HepG2 (cell line): ENCODE measurements at regions not wholly inside any gene's neighbourhood (a gene's known extent, or its start where the extent isn't known, plus 50 kb on each side); places are given as distances from the start of the nearest gene placed in this dataset.
A peak's percentile ranks its signal among the peaks of the same experiment; 100 is the strongest.

Experiments used
- ATAC-seq: fragments of 200-7000 bp; cut with Tn5 transposase; 3 replicates; pipeline ENCODE4 v1.9.1; 2020; ENCODE audit warnings: mild to moderate bottlenecking, moderate library complexity
- BruUV-seq: library from RNA; stranded (reverse); fragments of 400-500 nt; replicated peaks from 2 replicates; lab custom pipeline; 2021; lab: Mats Ljungman, UMichigan
- CTCF ChIA-PET: fragments of 300-600 bp; formaldehyde crosslinking; extraction: SDS; loops from one replicate; lab custom pipeline; 2021; ENCODE audit warnings: low total read pairs, inconsistent platforms, low intra/inter-chr PET ratio; lab: Yijun Ruan, JAX
- POLR2A ChIA-PET: fragments of 350-600 bp; sonication (Branson Sonifier 250); formaldehyde crosslinking; loops from one replicate; lab custom pipeline; 2020; ENCODE audit warnings: antibody characterized with exemption, inconsistent platforms; lab: Yijun Ruan, JAX
- DNase-seq: peaks from one replicate; pipeline ENCODE4 v3.0.0-alpha.2; 2015; ENCODE audit warnings: low spot score
- FAIRE-seq: peaks from 3 replicates; lab custom pipeline; 2011; peaks lifted over from hg19 to GRCh38; lab: Jason Lieb, UNC
- H2AFZ ChIP-seq: one replicate; pipeline ENCODE4 v1.6.1; 2011; ENCODE audit warnings: low read length, inconsistent platforms
- H3K27ac ChIP-seq: fragments of 300-600 bp; 3 replicates; pipeline ENCODE4 v1.8.0; 2011; ENCODE audit warnings: mixed run types, mild to moderate bottlenecking, mixed read lengths, low read length, inconsistent platforms; ENCODE audit not compliant: insufficient read depth; ENCODE audit errors: extremely low read length
- H3K27me3 ChIP-seq, 2 experiments: fragments of 200-600 bp in 1 of 2; 2 replicates in 1 of 2; 3 replicates in 1 of 2; pipeline versions ENCODE4 v1.6.0 to v1.8.0; 2011; ENCODE audit warnings: low read length in 2 of 2, mild to moderate bottlenecking in 2 of 2, moderate library complexity in 2 of 2, inconsistent platforms in 1 of 2; ENCODE audit not compliant: insufficient read depth in 2 of 2, control insufficient read depth in 1 of 2
- H3K36me3 ChIP-seq, 2 experiments: fragments of 200-600 bp in 1 of 2; replicated peaks in 1 of 2; 2 replicates in 1 of 2; 3 replicates in 1 of 2; pipeline versions ENCODE4 v1.5.1 to v1.8.0; 2011; ENCODE audit warnings: low read length in 2 of 2, inconsistent platforms in 1 of 2; ENCODE audit not compliant: insufficient read depth in 2 of 2, control insufficient read depth in 1 of 2
- H3K4me1 ChIP-seq: 2 replicates; pipeline ENCODE4 v1.5.1; 2012; ENCODE audit warnings: low read length, inconsistent platforms; ENCODE audit not compliant: insufficient read depth
- H3K4me2 ChIP-seq: 2 replicates; pipeline ENCODE4 v1.6.0; 2011; ENCODE audit warnings: low read depth, low read length, inconsistent platforms
- H3K4me3 ChIP-seq, 3 experiments: fragments of 200-600 bp in 1 of 3; sonication (generic), shearing (Covaris generic) in 1 of 3; replicated peaks in 1 of 3; 2 replicates each; pipeline ENCODE4 v1.5.1; 2011 to 2016; ENCODE audit warnings: low read length in 3 of 3, inconsistent platforms in 2 of 3, low read depth in 2 of 3, mild to moderate bottlenecking in 2 of 3, control low read depth in 1 of 3, mixed read lengths in 1 of 3; ENCODE audit not compliant: insufficient read depth in 1 of 3
- H3K79me2 ChIP-seq: one replicate; pipeline ENCODE4 v1.6.1; 2011; ENCODE audit warnings: low read length, inconsistent platforms; ENCODE audit not compliant: insufficient read depth
- H3K9ac ChIP-seq: 2 replicates; pipeline ENCODE4 v1.6.0; 2011; ENCODE audit warnings: mild to moderate bottlenecking, low read depth, low read length, inconsistent platforms; ENCODE audit not compliant: insufficient read depth
- H3K9me3 ChIP-seq: 2 replicates; pipeline ENCODE4 v1.5.1; 2012; ENCODE audit warnings: mild to moderate bottlenecking, low read length
- H4K20me1 ChIP-seq: 2 replicates; pipeline ENCODE4 v1.6.0; 2011; ENCODE audit warnings: inconsistent platforms, mild to moderate bottlenecking, low read length, moderate library complexity; ENCODE audit not compliant: insufficient read depth
- ATF7 ChIP-seq, 2 experiments: fragments of 450-650 bp in 1 of 2; sonication (generic) in 1 of 2; formaldehyde crosslinking in 1 of 2; IDR thresholded peaks; 2 replicates each; pipeline versions ENCODE4 v1.4.0 to v1.6.1; 2016 to 2020; ENCODE audit warnings: antibody characterized with exemption in 1 of 2, mild to moderate bottlenecking in 1 of 2, missing genetic modification reagents in 1 of 2
- CREB1 ChIP-seq, 2 experiments: fragments of 450-650 bp in 1 of 2; IDR thresholded peaks; 2 replicates each; pipeline ENCODE4 v1.6.1; 2016 to 2017; ENCODE audit warnings: control low read depth in 1 of 2, mild to moderate bottlenecking in 1 of 2, missing compliant biosample characterization in 1 of 2, missing genetic modification characterization in 1 of 2
- MED1 ChIP-seq: sonication (generic); formaldehyde crosslinking; IDR thresholded peaks from 2 replicates; pipeline ENCODE4 v1.4.0; 2020; ENCODE audit warnings: missing genetic modification reagents
- MYC ChIP-seq: sonication (generic); formaldehyde crosslinking; IDR thresholded peaks from 2 replicates; pipeline ENCODE4 v1.9.0; 2021; ENCODE audit warnings: missing genetic modification reagents, borderline replicate concordance
- PHB2 ChIP-seq: fragments of 450-650 bp; IDR thresholded peaks from 2 replicates; pipeline ENCODE4 v1.6.1; 2018; ENCODE audit not compliant: partially characterized antibody
- ZMYM3 ChIP-seq: sonication (generic); formaldehyde crosslinking; IDR thresholded peaks from 2 replicates; pipeline ENCODE4 v1.5.1; 2020; ENCODE audit warnings: mild to moderate bottlenecking, missing genetic modification reagents
- ZNF512 ChIP-seq: sonication (generic); formaldehyde crosslinking; IDR thresholded peaks from 2 replicates; pipeline ENCODE4 v1.4.0; 2020; ENCODE audit warnings: mild to moderate bottlenecking, missing genetic modification reagents
- ZNF546 ChIP-seq: sonication (generic); formaldehyde crosslinking; conservative IDR thresholded peaks from 2 replicates; pipeline ENCODE4 v1.8.1; 2023; ENCODE audit warnings: mild to moderate bottlenecking, missing genetic modification reagents
- ZNF574 ChIP-seq: sonication (generic); formaldehyde crosslinking; IDR thresholded peaks from 2 replicates; pipeline ENCODE4 v1.4.0; 2020; ENCODE audit warnings: missing genetic modification reagents
- ZNF782 ChIP-seq: sonication (generic); formaldehyde crosslinking; IDR thresholded peaks from 2 replicates; pipeline ENCODE4 v1.4.0; 2020; ENCODE audit warnings: missing genetic modification reagents, mild to moderate bottlenecking, borderline replicate concordance
- WGBS: methylation state at CpG from one replicate; pipeline ENCODE4 v1.1.6; 2017; ENCODE audit warnings: low lambda C conversion rate; 5-methylcytosine and 5-hydroxymethylcytosine counted together
- in situ Hi-C: cut with HindIII; loops from 2 replicates; pipeline ENCODE4 v1.10.0; 2017; ENCODE audit warnings: low pct_unique_long_range_greater_than_20kb; ENCODE audit not compliant: extremely low pct_ligation_motif_present
- intact Hi-C: fragments of 100-400 bp; cut with micrococcal nuclease; formaldehyde crosslinking; loops from one replicate; pipeline ENCODE4 v1.10.0; 2022; ENCODE audit not compliant: unreplicated experiment

- 2% methylated on average over 2 of the region's 2 CpGs for WGBS
- H4K20me1 ChIP-seq = no peaks in the 10 kb centered on the region
- no peak for ATAC-seq
- no peak overlapping the region for H3K27ac ChIP-seq
- H2AFZ ChIP-seq = no peak overlapping the region
- H3K27me3 ChIP-seq = no peaks in the 10 kb centered on the region
- no peak overlapping the region for H3K4me3 ChIP-seq
- H3K79me2 ChIP-seq = no peaks in the 10 kb centered on the region
- ChIA-PET CTCF (no interaction called here), POLR2A (no interaction called here)
- H3K4me2 ChIP-seq = no peak overlapping the region
- TF ChIP-seq CREB1 (IDR thresholded peaks at IDR 0.05) (peak; percentile 50), CREB1 (CRISPR knock-in tag; IDR thresholded peaks at IDR 0.05) (no peak), ZNF512 (no peak), ZMYM3 (CRISPR knock-in tag) (no peak), ATF7 (IDR thresholded peaks at IDR 0.05) (peak; percentile 59), ATF7 (CRISPR knock-in tag; IDR thresholded peaks at IDR 0.05) (no peak), MYC (no peak)
- no peak overlapping the region for H3K9ac ChIP-seq
- in situ Hi-C loops = no loop called here
- intact Hi-C loops = no loop called here
- no peak for FAIRE-seq
- BruUV-seq = no TSS peak
- H3K9me3 ChIP-seq = no peaks in the 10 kb centered on the region; the same call in 1 of the 2 replicates
- H3K4me1 ChIP-seq = no peaks in the 10 kb centered on the region
- H3K36me3 ChIP-seq = no peaks in the 10 kb centered on the region
- no peak for DNase-seq
Observed at GRCh38 chr12:17950898-17951297, 139.1 kb downstream of the RERGL start.

- Histone ChIP-seq H3K27ac (no peak overlapping the region), H3K9me3 (no peaks in the 10 kb centered on the region; the same call in 1 of the 2 replicates), H3K4me1 (no peaks in the 10 kb centered on the region), H3K4me2 (no peak overlapping the region), H3K9ac (no peak overlapping the region), H4K20me1 (no peaks in the 10 kb centered on the region), H3K27me3 (no peaks in the 10 kb centered on the region), H3K79me2 (no peaks in the 10 kb centered on the region), H3K36me3 (no peaks in the 10 kb centered on the region), H3K4me3 (no peak overlapping the region), H2AFZ (no peak overlapping the region)
- intact Hi-C loops (no loop called here), in situ Hi-C loops (no loop called here)
- no TSS peak for BruUV-seq
- DNase-seq (no peak), FAIRE-seq (no peak), ATAC-seq (no peak)
- no peak for TF ChIP-seq PHB2
- no peak for TF ChIP-seq ZNF574 (CRISPR knock-in tag)
- TF ChIP-seq MED1 (CRISPR knock-in tag) = no peak
- no peak for TF ChIP-seq ZNF546
- TF ChIP-seq ZNF782 = no peak
- POLR2A ChIA-PET = no interaction called here
- CTCF ChIA-PET = no interaction called here
- no CpG with 5 or more reads among the region's 2 CpGs for WGBS
Observed at GRCh38 chr12:17949558-17950141, 140.3 kb downstream of the RERGL start.
